G401.6 (cell line): ENCODE measurements at regions not wholly inside any gene's neighbourhood (a gene's known extent, or its start where the extent isn't known, plus 50 kb on each side); places are given as distances from the start of the nearest gene placed in this dataset.
"Not testable (repeated sequence)": the region's sequence is repeated elsewhere in the genome, so short reads cannot be mapped to it uniquely, and the experiment has no call there.

Experiments used
- FAIRE-seq: peaks from 2 replicates; lab custom pipeline; 2012; peaks lifted over from hg19 to GRCh38; lab: Jason Lieb, UNC

GRCh38 chr11:44452827-44453572 lies 112.5 kb upstream of the CD82 start:
- FAIRE-seq, result no peak

GRCh38 chr11:44453871-44454270 lies 111.6 kb upstream of the CD82 start:
- FAIRE-seq, result no peak

- no peak for FAIRE-seq
Measured at GRCh38 chr11:44454666-44455065, 110.8 kb upstream of the CD82 start.

GRCh38 chr11:44456544-44457300 lies 108.7 kb upstream of the CD82 start:
- FAIRE-seq, result peak; percentile 84

- FAIRE-seq, result no peak
Measured at GRCh38 chr11:44457862-44458261, 107.6 kb upstream of the CD82 start.

- FAIRE-seq, result no peak
Measured at GRCh38 chr11:44463751-44464150, 101.7 kb upstream of the CD82 start.

GRCh38 chr11:44464741-44465140 lies 100.7 kb upstream of the CD82 start:
- FAIRE-seq, result peak; percentile 74

- FAIRE-seq, result no peak
Measured at GRCh38 chr11:44466531-44467205, 98.8 kb upstream of the CD82 start.

GRCh38 chr11:44467413-44467812 lies 98.0 kb upstream of the CD82 start:
- FAIRE-seq, result no peak

- FAIRE-seq, result no peak
Measured at GRCh38 chr11:44467931-44468330, 97.5 kb upstream of the CD82 start.

GRCh38 chr11:44468345-44468988 lies 97.0 kb upstream of the CD82 start:
- FAIRE-seq, result no peak

GRCh38 chr11:44469412-44469811 lies 96.1 kb upstream of the CD82 start:
- no peak for FAIRE-seq

GRCh38 chr11:44470854-44471253 lies 94.6 kb upstream of the CD82 start:
- no peak for FAIRE-seq

- no peak for FAIRE-seq
Measured at GRCh38 chr11:44471603-44472002, 93.9 kb upstream of the CD82 start.

- no peak for FAIRE-seq
Measured at GRCh38 chr11:44472916-44473315, 92.5 kb upstream of the CD82 start.

- FAIRE-seq, result no peak
Measured at GRCh38 chr11:44474702-44475101, 90.8 kb upstream of the CD82 start.

GRCh38 chr11:44475114-44475686 lies 90.3 kb upstream of the CD82 start:
- FAIRE-seq, result no peak

- FAIRE-seq, result not testable (repeated sequence)
Measured at GRCh38 chr11:44482338-44482737, 83.1 kb upstream of the CD82 start.

GRCh38 chr11:44483919-44484610 lies 81.4 kb upstream of the CD82 start:
- FAIRE-seq, result no peak

GRCh38 chr11:44488165-44488965 lies 77.1 kb upstream of the CD82 start:
- no peak for FAIRE-seq

- FAIRE-seq, result no peak
Measured at GRCh38 chr11:44493383-44493782, 72.1 kb upstream of the CD82 start.
